Prostate gland (tissue), 2 donors: ENCODE measurements at regions not wholly inside any gene's neighbourhood (a gene's known extent, or its start where the extent isn't known, plus 50 kb on each side); places are given as distances from the start of the nearest gene placed in this dataset.

Experiments used
- POLR2A ChIP-seq: fragments of 450-650 bp; IDR thresholded peaks from one replicate; pipeline ENCODE4 v1.6.1; 2016; ENCODE audit warnings: antibody characterized with exemption, mild to moderate bottlenecking
- POLR2AphosphoS5 ChIP-seq: sonication (generic); formaldehyde crosslinking; IDR thresholded peaks from one replicate; pipeline ENCODE4 v1.6.1; 2017; ENCODE audit warnings: antibody characterized with exemption
- TF ChIP-seq, protein P1 (sequence below), 4 experiments: fragments of 200-600 bp in 2 of 4; fragments of 450-650 bp in 2 of 4; sonication (generic) in 2 of 4; IDR thresholded peaks; 1 replicate in 3 of 4; 2 replicates in 1 of 4; pipeline ENCODE4 v1.5.1; 2016 to 2019; ENCODE audit warnings: antibody characterized with exemption in 4 of 4, mild to moderate bottlenecking in 2 of 4, moderate library complexity in 2 of 4

DNA sequence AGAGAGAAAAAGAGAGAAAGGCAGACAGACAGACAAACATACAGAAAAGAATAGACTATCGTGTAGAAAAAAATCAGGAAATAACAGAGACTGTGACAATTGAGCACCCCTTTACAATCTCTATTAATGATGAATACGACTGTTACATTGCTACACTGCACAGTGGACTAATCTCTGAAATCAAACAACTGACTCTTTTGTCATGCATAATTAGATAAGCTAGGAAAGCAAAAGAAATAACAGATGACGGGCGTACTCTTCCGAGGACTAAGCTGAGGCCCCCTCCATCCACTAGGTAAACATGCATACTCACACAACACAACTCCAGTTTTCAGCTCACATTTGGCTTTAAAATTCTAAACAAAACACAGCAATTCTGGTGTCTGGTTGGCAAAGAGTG, 267.0 kb downstream of the NOL4 start:
- TF ChIP-seq, protein P1, sequence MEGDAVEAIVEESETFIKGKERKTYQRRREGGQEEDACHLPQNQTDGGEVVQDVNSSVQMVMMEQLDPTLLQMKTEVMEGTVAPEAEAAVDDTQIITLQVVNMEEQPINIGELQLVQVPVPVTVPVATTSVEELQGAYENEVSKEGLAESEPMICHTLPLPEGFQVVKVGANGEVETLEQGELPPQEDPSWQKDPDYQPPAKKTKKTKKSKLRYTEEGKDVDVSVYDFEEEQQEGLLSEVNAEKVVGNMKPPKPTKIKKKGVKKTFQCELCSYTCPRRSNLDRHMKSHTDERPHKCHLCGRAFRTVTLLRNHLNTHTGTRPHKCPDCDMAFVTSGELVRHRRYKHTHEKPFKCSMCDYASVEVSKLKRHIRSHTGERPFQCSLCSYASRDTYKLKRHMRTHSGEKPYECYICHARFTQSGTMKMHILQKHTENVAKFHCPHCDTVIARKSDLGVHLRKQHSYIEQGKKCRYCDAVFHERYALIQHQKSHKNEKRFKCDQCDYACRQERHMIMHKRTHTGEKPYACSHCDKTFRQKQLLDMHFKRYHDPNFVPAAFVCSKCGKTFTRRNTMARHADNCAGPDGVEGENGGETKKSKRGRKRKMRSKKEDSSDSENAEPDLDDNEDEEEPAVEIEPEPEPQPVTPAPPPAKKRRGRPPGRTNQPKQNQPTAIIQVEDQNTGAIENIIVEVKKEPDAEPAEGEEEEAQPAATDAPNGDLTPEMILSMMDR (IDR thresholded peaks at IDR 0.05), result no peak
- TF ChIP-seq POLR2A (no peak), POLR2AphosphoS5 (no peak)
